HCT116 (cell line): ENCODE measurements at regions not wholly inside any gene's neighbourhood (a gene's known extent, or its start where the extent isn't known, plus 50 kb on each side); places are given as distances from the start of the nearest gene placed in this dataset.

Source experiments
- ATAC-seq: fragments of 200-7000 bp; cut with Tn5 transposase; 2 replicates; pipeline ENCODE4 v1.9.1; 2020; ENCODE audit warnings: mild to moderate bottlenecking, moderate library complexity
- BruUV-seq: library from RNA; stranded (reverse); fragments of 400-500 nt; replicated peaks from 2 replicates; lab custom pipeline; 2021; lab: Mats Ljungman, UMichigan
- CTCF ChIA-PET: fragments of 300-600 bp; sonication (Branson Sonifier 250); formaldehyde crosslinking; loops from one replicate; lab custom pipeline; 2021; ENCODE audit warnings: antibody characterized with exemption; lab: Charles Lee
- POLR2A ChIA-PET: fragments of 300-600, 350-600 bp; sonication (Branson Sonifier 250); formaldehyde crosslinking; loops from one replicate; lab custom pipeline; 2021; ENCODE audit warnings: antibody characterized with exemption; lab: Charles Lee
- RAD21 ChIA-PET, 2 experiments: fragments of 300-600 bp; sonication (Branson Sonifier 250); formaldehyde crosslinking; loops; one replicate each; lab custom pipeline; 2023; ENCODE audit warnings: low total read pairs in 2 of 2; ENCODE audit not compliant: uncharacterized antibody in 2 of 2, unreplicated experiment in 2 of 2, low non-redundant PET in 1 of 2; lab: Charles Lee
- DNase-seq: peaks from one replicate; pipeline ENCODE4 v3.0.0-alpha.2; 2010; ENCODE audit warnings: low read depth, low spot score
- H2AFZ ChIP-seq: fragments of 200-600 bp; shearing (Covaris generic), sonication (generic); 2 replicates; pipeline ENCODE4 v1.6.1; 2017; ENCODE audit warnings: low read depth, mixed run types, mixed read lengths, antibody characterized with exemption, low read length; ENCODE audit not compliant: poor library complexity, severe bottlenecking
- H3K27ac ChIP-seq: 2 replicates; pipeline ENCODE4 v1.5.1; 2012; ENCODE audit warnings: low read depth, low read length
- H3K27me3 ChIP-seq: fragments of 200-600 bp; sonication (generic); 2 replicates; pipeline ENCODE4 v1.6.1; 2016; ENCODE audit warnings: mixed run types, low read length, mixed read lengths; ENCODE audit not compliant: insufficient read depth
- H3K36me3 ChIP-seq, 2 experiments: fragments of 200-500 bp in 1 of 2; fragments of 200-600 bp in 1 of 2; sonication (Bioruptor generic) in 1 of 2; sonication (generic) in 1 of 2; 2 replicates each; pipeline versions ENCODE4 v1.5.1 to v1.6.1; 2014 to 2016; ENCODE audit warnings: low read length in 2 of 2, inconsistent platforms in 1 of 2, mixed read lengths in 1 of 2, mixed run types in 1 of 2; ENCODE audit not compliant: insufficient read depth in 2 of 2, control insufficient read depth in 1 of 2
- H3K4me1 ChIP-seq, 2 experiments: fragments of 200-600 bp in 1 of 2; sonication (generic) in 1 of 2; 2 replicates each; pipeline versions ENCODE4 v1.5.1 to v1.6.1; 2012 to 2017; ENCODE audit warnings: low read length in 2 of 2, inconsistent platforms in 1 of 2, mild to moderate bottlenecking in 1 of 2, mixed read lengths in 1 of 2, mixed run types in 1 of 2, moderate library complexity in 1 of 2; ENCODE audit not compliant: insufficient read depth in 2 of 2, control insufficient read depth in 1 of 2
- H3K4me2 ChIP-seq: fragments of 200-600 bp; sonication (generic); 2 replicates; pipeline ENCODE4 v1.6.1; 2017; ENCODE audit warnings: mixed run types, low read length, mixed read lengths
- H3K4me3 ChIP-seq, 2 experiments: fragments of 200-600 bp in 1 of 2; sonication (generic) in 1 of 2; replicated peaks in 1 of 2; 2 replicates each; pipeline ENCODE4 v1.5.1; 2011 to 2016; ENCODE audit warnings: low read length in 2 of 2, control low read depth in 1 of 2, low read depth in 1 of 2, mild to moderate bottlenecking in 1 of 2, mixed read lengths in 1 of 2, mixed run types in 1 of 2
- H3K79me2 ChIP-seq: fragments of 200-600 bp; sonication (generic); 2 replicates; pipeline ENCODE4 v1.6.1; 2017; ENCODE audit warnings: mild to moderate bottlenecking, mixed run types, low read length, moderate library complexity, mixed read lengths; ENCODE audit not compliant: insufficient read depth
- H3K9ac ChIP-seq: fragments of 200-600 bp; sonication (generic); 2 replicates; pipeline ENCODE4 v1.6.1; 2016; ENCODE audit warnings: low read length, mixed read lengths
- H3K9me2 ChIP-seq: fragments of 200-600 bp; sonication (generic), shearing (Covaris generic); 2 replicates; pipeline ENCODE4 v1.6.1; 2017; ENCODE audit warnings: mixed run types, mild to moderate bottlenecking, moderate library complexity; ENCODE audit not compliant: insufficient read depth
- H3K9me3 ChIP-seq, 2 experiments: fragments of 200-500 bp in 1 of 2; fragments of 200-600 bp in 1 of 2; sonication (Bioruptor generic) in 1 of 2; sonication (generic) in 1 of 2; 2 replicates each; pipeline ENCODE4 v1.6.1; 2014 to 2017; ENCODE audit warnings: low read length in 2 of 2, mixed read lengths in 2 of 2, inconsistent platforms in 1 of 2, low read depth in 1 of 2, mild to moderate bottlenecking in 1 of 2, mixed run types in 1 of 2, moderate library complexity in 1 of 2; ENCODE audit not compliant: control insufficient read depth in 1 of 2, insufficient read depth in 1 of 2
- H4K20me1 ChIP-seq: fragments of 200-600 bp; sonication (generic), shearing (Covaris generic); 2 replicates; pipeline ENCODE4 v1.6.1; 2017; ENCODE audit warnings: mixed run types, mild to moderate bottlenecking, moderate library complexity; ENCODE audit not compliant: insufficient read depth
- CEBPB ChIP-seq: IDR thresholded peaks from 2 replicates; pipeline ENCODE4 v1.6.1; 2012; ENCODE audit warnings: low read depth
- EGR1 ChIP-seq: IDR thresholded peaks from 2 replicates; pipeline ENCODE4 v1.6.1; 2012; ENCODE audit warnings: low read depth
- ELF1 ChIP-seq: IDR thresholded peaks from 2 replicates; pipeline ENCODE4 v1.6.1; 2012; ENCODE audit warnings: low read depth, borderline replicate concordance
- POLR2A ChIP-seq: IDR thresholded peaks from 2 replicates; pipeline ENCODE4 v1.7.0; 2011; ENCODE audit warnings: borderline replicate concordance; ENCODE audit not compliant: insufficient read depth, insufficient read length; ENCODE audit errors: extremely low read depth
- RAD21 ChIP-seq: IDR thresholded peaks from 2 replicates; pipeline ENCODE4 v1.6.1; 2012; ENCODE audit warnings: low read depth, mild to moderate bottlenecking
- SIN3A ChIP-seq: IDR thresholded peaks from 2 replicates; pipeline ENCODE4 v1.6.1; 2012; ENCODE audit warnings: low read depth
- SRF ChIP-seq: IDR thresholded peaks from 2 replicates; pipeline ENCODE4 v1.6.1; 2012; ENCODE audit warnings: low read depth
- TCF7L2 ChIP-seq: IDR thresholded peaks from 2 replicates; pipeline ENCODE4 v1.7.0; 2011; ENCODE audit warnings: borderline replicate concordance, inconsistent platforms; ENCODE audit not compliant: insufficient read depth, insufficient read length; ENCODE audit errors: extremely low read depth
- YY1 ChIP-seq: IDR thresholded peaks from 2 replicates; pipeline ENCODE4 v1.6.1; 2011; ENCODE audit warnings: low read length, low read depth, moderate library complexity, mild to moderate bottlenecking; ENCODE audit not compliant: insufficient replicate concordance; ENCODE audit errors: extremely low read depth
- intact Hi-C: fragments of 100-400 bp; cut with micrococcal nuclease; formaldehyde crosslinking; loops from 2 replicates; pipeline ENCODE4 v1.10.0; 2022
- TF ChIP-seq, protein P1 (sequence below): IDR thresholded peaks from 2 replicates; pipeline ENCODE4 v1.6.1; 2012; ENCODE audit warnings: low read depth
- TF ChIP-seq, protein P2 (sequence below): IDR thresholded peaks from 2 replicates; pipeline ENCODE4 v1.6.1; 2011; ENCODE audit warnings: mild to moderate bottlenecking, low read length, moderate library complexity; ENCODE audit not compliant: insufficient replicate concordance; ENCODE audit errors: extremely low read depth
- TF ChIP-seq, protein P3 (sequence below), 3 experiments: fragments of 200-600 bp in 1 of 3; sonication (generic) in 1 of 3; IDR thresholded peaks in 2 of 3; conservative IDR thresholded peaks in 1 of 3; 2 replicates each; pipeline ENCODE4 v1.5.1; 2012 to 2017; ENCODE audit warnings: low read depth in 2 of 3, low read length in 2 of 3, antibody characterized with exemption in 1 of 3, borderline replicate concordance in 1 of 3, control low read depth in 1 of 3, mild to moderate bottlenecking in 1 of 3, mixed read lengths in 1 of 3, mixed run types in 1 of 3, moderate library complexity in 1 of 3; ENCODE audit not compliant: insufficient read depth in 1 of 3
- TF ChIP-seq, protein P4 (sequence below): IDR thresholded peaks from 2 replicates; pipeline ENCODE4 v1.6.1; 2012

DNA sequence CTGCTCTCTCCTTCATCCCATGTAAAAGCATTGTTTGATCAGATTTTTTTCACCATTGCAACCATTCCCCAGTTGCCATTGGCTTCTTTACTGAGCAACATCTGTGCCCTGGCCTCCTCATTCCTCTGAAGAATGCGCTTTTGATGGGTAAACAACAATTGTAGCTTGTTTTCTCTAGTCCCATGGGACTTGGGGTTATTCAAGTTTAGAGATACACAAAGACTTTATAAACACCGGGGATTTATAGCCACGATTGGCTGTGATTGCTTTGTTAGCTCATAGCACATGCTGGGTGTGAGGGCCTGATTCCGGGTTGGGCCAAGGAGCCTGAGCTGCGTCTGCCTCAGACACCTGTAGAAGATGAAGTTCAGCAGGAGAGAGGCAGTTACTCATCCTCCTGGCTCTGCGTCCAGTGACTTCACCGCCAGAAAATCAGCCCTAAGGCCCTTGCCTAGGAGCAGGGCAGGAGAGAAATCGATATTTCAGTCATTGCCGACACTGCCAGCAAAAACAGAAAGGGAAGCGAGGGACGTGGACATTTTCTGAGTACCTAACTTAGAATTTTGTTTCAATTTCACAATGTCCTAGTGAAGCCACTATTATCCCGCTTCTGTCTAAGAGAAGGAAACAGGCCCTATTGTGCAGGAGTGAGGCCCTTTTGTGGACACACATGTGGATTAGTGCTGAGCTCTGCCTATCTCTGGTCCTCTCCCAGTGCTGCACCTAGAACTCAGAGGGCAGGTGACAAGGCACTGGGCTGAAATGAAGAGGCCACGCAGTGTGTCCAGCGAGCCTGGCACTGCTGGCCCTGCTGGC lies 159.8 kb upstream of the USP24 start:
- Histone ChIP-seq H3K36me3 (no peaks in the 10 kb centered on the region), H3K4me1 (peaks cover 0 to 20% of the 10 kb centered on the region in 2 experiments; a peak in 1 of 4 replicates), H3K27ac (no peak overlapping the region), H3K4me3 (no peak overlapping the region), H3K9ac (no peak overlapping the region), H4K20me1 (no peaks in the 10 kb centered on the region), H3K4me2 (no peak overlapping the region), H3K27me3 (no peaks in the 10 kb centered on the region)
- ChIA-PET RAD21 (interaction anchor here (1.0 to 1.2 kb wide), 2 partner anchors 104 kb away, joined by 3 to 5 read pairs; no protein-coding TSS in a partner anchor), CTCF (interaction anchor here (0.8 to 1.8 kb wide), 24 partner anchors 9 to 1202 kb away, joined by 3 to 10 read pairs (median 4); no protein-coding TSS in a partner anchor)
- no peak for DNase-seq
- BruUV-seq, result no TSS peak
- intact Hi-C loops, result loop anchor here (1.0 to 5.0 kb wide), 3 partner anchors 107 to 1212 kb away; no protein-coding TSS in a partner anchor
- no peak for TF ChIP-seq YY1
- no peak for TF ChIP-seq SIN3A
- TF ChIP-seq, protein P1, sequence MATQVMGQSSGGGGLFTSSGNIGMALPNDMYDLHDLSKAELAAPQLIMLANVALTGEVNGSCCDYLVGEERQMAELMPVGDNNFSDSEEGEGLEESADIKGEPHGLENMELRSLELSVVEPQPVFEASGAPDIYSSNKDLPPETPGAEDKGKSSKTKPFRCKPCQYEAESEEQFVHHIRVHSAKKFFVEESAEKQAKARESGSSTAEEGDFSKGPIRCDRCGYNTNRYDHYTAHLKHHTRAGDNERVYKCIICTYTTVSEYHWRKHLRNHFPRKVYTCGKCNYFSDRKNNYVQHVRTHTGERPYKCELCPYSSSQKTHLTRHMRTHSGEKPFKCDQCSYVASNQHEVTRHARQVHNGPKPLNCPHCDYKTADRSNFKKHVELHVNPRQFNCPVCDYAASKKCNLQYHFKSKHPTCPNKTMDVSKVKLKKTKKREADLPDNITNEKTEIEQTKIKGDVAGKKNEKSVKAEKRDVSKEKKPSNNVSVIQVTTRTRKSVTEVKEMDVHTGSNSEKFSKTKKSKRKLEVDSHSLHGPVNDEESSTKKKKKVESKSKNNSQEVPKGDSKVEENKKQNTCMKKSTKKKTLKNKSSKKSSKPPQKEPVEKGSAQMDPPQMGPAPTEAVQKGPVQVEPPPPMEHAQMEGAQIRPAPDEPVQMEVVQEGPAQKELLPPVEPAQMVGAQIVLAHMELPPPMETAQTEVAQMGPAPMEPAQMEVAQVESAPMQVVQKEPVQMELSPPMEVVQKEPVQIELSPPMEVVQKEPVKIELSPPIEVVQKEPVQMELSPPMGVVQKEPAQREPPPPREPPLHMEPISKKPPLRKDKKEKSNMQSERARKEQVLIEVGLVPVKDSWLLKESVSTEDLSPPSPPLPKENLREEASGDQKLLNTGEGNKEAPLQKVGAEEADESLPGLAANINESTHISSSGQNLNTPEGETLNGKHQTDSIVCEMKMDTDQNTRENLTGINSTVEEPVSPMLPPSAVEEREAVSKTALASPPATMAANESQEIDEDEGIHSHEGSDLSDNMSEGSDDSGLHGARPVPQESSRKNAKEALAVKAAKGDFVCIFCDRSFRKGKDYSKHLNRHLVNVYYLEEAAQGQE, result no peak
- TF ChIP-seq, protein P2, sequence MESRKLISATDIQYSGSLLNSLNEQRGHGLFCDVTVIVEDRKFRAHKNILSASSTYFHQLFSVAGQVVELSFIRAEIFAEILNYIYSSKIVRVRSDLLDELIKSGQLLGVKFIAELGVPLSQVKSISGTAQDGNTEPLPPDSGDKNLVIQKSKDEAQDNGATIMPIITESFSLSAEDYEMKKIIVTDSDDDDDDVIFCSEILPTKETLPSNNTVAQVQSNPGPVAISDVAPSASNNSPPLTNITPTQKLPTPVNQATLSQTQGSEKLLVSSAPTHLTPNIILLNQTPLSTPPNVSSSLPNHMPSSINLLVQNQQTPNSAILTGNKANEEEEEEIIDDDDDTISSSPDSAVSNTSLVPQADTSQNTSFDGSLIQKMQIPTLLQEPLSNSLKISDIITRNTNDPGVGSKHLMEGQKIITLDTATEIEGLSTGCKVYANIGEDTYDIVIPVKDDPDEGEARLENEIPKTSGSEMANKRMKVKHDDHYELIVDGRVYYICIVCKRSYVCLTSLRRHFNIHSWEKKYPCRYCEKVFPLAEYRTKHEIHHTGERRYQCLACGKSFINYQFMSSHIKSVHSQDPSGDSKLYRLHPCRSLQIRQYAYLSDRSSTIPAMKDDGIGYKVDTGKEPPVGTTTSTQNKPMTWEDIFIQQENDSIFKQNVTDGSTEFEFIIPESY, result no peak
- TF ChIP-seq TCF7L2, result no peak
- TF ChIP-seq, protein P3, sequence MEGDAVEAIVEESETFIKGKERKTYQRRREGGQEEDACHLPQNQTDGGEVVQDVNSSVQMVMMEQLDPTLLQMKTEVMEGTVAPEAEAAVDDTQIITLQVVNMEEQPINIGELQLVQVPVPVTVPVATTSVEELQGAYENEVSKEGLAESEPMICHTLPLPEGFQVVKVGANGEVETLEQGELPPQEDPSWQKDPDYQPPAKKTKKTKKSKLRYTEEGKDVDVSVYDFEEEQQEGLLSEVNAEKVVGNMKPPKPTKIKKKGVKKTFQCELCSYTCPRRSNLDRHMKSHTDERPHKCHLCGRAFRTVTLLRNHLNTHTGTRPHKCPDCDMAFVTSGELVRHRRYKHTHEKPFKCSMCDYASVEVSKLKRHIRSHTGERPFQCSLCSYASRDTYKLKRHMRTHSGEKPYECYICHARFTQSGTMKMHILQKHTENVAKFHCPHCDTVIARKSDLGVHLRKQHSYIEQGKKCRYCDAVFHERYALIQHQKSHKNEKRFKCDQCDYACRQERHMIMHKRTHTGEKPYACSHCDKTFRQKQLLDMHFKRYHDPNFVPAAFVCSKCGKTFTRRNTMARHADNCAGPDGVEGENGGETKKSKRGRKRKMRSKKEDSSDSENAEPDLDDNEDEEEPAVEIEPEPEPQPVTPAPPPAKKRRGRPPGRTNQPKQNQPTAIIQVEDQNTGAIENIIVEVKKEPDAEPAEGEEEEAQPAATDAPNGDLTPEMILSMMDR (IDR thresholded peaks at IDR 0.05 in 2 of 3, conservative IDR thresholded peaks at IDR 0.05 in 1 of 3; ENCODE audit: borderline replicate concordance in 1 of 3, insufficient read depth in 1 of 3, low read depth in 2 of 3, low read length in 2 of 3), result no peak
- TF ChIP-seq CEBPB, result no peak
- TF ChIP-seq, protein P4, sequence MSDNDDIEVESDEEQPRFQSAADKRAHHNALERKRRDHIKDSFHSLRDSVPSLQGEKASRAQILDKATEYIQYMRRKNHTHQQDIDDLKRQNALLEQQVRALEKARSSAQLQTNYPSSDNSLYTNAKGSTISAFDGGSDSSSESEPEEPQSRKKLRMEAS, result no peak
- no peak for TF ChIP-seq SRF
- no peak for TF ChIP-seq EGR1
- no peak for TF ChIP-seq ELF1
- TF ChIP-seq POLR2A, result no peak
- TF ChIP-seq RAD21, result no peak
- TF ChIP-seq, all 23 proteins: peak for 0
- H3K9me3 ChIP-seq, result no peaks in the 10 kb centered on the region
- no peak overlapping the region for H2AFZ ChIP-seq
- no peaks in the 10 kb centered on the region for H3K9me2 ChIP-seq
- POLR2A ChIA-PET, result no interaction called here
- no peaks in the 10 kb centered on the region for H3K79me2 ChIP-seq
- peak; percentile 26; the same call in 1 of the 2 replicates for ATAC-seq
